ENCODE measurements at regions not wholly inside any gene's neighbourhood (a gene's known extent, or its start where the extent isn't known, plus 50 kb on each side); places are given as distances from the start of the nearest gene placed in this dataset.

DNA sequence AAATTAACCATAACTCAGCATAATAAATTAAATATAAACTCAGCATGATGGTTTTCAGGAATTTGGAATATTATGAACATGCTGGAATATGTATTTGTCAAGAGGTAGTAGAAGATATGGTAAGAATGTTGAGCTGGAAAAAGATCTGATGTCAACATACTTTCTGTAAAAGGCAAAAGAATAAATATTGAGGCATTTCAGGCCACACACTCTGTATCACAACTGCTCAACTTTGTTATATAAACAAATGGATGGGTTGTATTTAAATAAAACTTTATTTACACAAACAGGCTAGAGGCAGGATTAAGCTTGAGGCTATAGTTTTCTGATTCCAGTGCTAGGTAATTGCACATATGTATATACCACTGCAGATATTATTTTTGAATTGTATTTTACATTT lies 1409.4 kb downstream of the MRPL39 start:
- H3K4me3 ChIP-seq (ENCODE audit: low read length): no peak overlapping the region
- no peaks in the 10 kb centered on the region for H3K9me3 ChIP-seq (replicated peaks; ENCODE audit: low read length)
- H3K27me3 ChIP-seq (ENCODE audit: control insufficient read depth, insufficient read depth, low read length): no peaks in the 10 kb centered on the region
- no peak overlapping the region for H3K9ac ChIP-seq (ENCODE audit: low read depth, low read length)
- no peaks in the 10 kb centered on the region for H3K4me1 ChIP-seq (ENCODE audit: control insufficient read depth, insufficient read depth, low read length)
- H3K36me3 ChIP-seq (ENCODE audit: insufficient read depth, low read length): no peaks in the 10 kb centered on the region
- H3K4me2 ChIP-seq (ENCODE audit: low read length): no peak overlapping the region

DNA sequence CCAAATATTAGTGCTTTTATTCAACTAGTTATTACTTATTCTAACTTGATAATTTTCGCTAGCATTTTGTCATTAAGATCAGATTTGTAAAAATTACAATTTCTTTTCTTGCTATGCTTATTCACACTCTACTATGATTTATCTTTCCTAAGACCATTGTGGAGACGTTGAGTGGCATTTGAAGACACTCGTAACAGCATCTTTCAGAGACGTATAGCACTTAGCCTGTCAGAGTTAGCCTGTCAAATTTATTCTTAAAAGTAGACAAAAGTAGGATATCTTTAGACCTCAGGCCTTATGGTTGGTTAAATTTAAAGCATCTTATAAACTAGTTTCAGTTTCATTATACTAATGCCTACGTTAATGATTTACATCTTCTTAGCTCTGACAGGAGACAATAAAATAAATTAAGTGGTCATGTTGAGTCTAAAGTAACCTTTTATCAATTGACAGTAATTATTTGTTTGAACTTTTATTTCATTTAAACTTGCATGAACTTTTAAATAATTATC lies 1410.1 kb downstream of the MRPL39 start:
- H3K4me3 ChIP-seq (ENCODE audit: low read length): no peak overlapping the region
- H3K4me1 ChIP-seq (ENCODE audit: control insufficient read depth, insufficient read depth, low read length): no peaks in the 10 kb centered on the region
- no peak overlapping the region for H3K9ac ChIP-seq (ENCODE audit: low read depth, low read length)
- no peak overlapping the region for H3K4me2 ChIP-seq (ENCODE audit: low read length)
- H3K9me3 ChIP-seq (replicated peaks; ENCODE audit: low read length): no peaks in the 10 kb centered on the region
- no peaks in the 10 kb centered on the region for H3K27me3 ChIP-seq (ENCODE audit: control insufficient read depth, insufficient read depth, low read length)
- H3K36me3 ChIP-seq (ENCODE audit: insufficient read depth, low read length): no peaks in the 10 kb centered on the region

DNA sequence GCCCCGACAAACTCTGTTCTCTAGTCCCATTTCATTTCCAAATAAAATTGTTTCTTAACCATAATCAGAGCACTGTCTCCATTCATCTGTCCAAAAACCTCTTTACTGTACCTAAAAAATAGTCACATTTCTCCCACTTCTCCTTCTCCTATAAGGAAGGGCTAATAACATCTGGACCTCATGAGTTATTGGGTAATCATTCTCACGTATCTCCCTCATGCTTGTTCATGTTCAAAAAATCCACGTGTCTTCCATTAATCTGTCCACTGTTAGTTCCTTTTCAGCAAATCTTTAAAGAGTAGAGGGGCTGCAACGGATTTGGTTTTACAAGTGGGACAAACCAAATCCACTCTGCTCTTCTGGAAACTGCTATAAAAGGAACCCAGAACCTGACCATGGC lies 1418.8 kb downstream of the MRPL39 start:
- H3K4me1 ChIP-seq (ENCODE audit: control insufficient read depth, insufficient read depth, low read length): no peaks in the 10 kb centered on the region
- no peak overlapping the region for H3K9ac ChIP-seq (ENCODE audit: low read depth, low read length)
- H3K27me3 ChIP-seq (ENCODE audit: control insufficient read depth, insufficient read depth, low read length): no peaks in the 10 kb centered on the region
- no peak overlapping the region for H3K4me3 ChIP-seq (ENCODE audit: low read length)
- H3K4me2 ChIP-seq (ENCODE audit: low read length): no peak overlapping the region
- no peaks in the 10 kb centered on the region for H3K36me3 ChIP-seq (ENCODE audit: insufficient read depth, low read length)
- H3K9me3 ChIP-seq (replicated peaks; ENCODE audit: low read length): no peaks in the 10 kb centered on the region

DNA sequence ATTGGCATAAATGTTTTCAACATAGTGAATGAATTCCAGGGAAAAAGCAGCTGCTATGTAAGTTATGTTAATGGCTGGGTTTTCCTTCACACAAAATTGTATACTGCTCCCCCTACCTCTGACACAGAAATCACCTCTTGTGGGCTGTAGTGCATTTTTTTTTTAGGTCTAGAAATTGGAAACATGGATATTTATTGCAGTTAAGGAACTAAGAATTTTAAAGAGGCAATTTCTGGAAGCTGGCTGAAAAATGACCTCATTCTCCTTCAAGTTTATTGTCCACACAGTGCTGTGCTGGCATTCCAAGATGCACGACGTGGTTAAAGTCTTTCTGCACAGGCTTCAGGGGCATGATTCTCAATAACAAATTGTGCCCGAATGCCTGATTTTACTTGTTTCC lies 1424.2 kb downstream of the MRPL39 start:
- no peaks in the 10 kb centered on the region for H3K27me3 ChIP-seq (ENCODE audit: control insufficient read depth, insufficient read depth, low read length)
- H3K4me3 ChIP-seq (ENCODE audit: low read length): no peak overlapping the region
- H3K9ac ChIP-seq (ENCODE audit: low read depth, low read length): no peak overlapping the region

DNA sequence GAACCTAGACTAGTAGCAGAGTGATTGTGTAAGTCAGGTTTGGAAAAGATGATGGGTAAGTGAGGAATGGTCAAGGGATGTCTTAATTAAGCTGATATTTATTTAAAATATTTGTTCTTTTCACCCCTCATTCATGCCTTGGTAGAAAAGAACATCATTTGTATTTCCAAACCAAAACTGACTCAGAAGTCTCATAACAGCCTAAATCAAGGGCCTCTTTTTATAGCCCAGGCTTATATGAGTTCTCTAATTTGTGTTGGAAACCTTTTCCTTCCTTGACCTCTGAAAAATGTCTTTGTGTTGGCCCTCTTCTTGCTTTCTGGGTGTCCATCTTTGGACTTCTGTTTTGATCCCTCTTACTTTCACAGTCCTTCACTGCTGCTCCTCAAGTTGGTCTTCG lies 1428.2 kb downstream of the MRPL39 start:
- Histone ChIP-seq H3K36me3 (ENCODE audit: insufficient read depth, low read length) (no peaks in the 10 kb centered on the region), H3K9me3 (replicated peaks; ENCODE audit: low read length) (no peaks in the 10 kb centered on the region), H3K4me3 (ENCODE audit: low read length) (no peak overlapping the region), H3K4me2 (ENCODE audit: low read length) (no peak overlapping the region), H3K4me1 (ENCODE audit: control insufficient read depth, insufficient read depth, low read length) (no peaks in the 10 kb centered on the region), H3K9ac (ENCODE audit: low read depth, low read length) (no peak overlapping the region), H3K27me3 (ENCODE audit: control insufficient read depth, insufficient read depth, low read length) (no peaks in the 10 kb centered on the region)

More for the DNA sequence above, 1424.2 kb downstream of the MRPL39 start:
- no peaks in the 10 kb centered on the region for H3K9me3 ChIP-seq (replicated peaks; ENCODE audit: low read length)
- H3K36me3 ChIP-seq (ENCODE audit: insufficient read depth, low read length): no peaks in the 10 kb centered on the region
- H3K4me1 ChIP-seq (ENCODE audit: control insufficient read depth, insufficient read depth, low read length): no peaks in the 10 kb centered on the region
- H3K4me2 ChIP-seq (ENCODE audit: low read length): no peak overlapping the region

DNA sequence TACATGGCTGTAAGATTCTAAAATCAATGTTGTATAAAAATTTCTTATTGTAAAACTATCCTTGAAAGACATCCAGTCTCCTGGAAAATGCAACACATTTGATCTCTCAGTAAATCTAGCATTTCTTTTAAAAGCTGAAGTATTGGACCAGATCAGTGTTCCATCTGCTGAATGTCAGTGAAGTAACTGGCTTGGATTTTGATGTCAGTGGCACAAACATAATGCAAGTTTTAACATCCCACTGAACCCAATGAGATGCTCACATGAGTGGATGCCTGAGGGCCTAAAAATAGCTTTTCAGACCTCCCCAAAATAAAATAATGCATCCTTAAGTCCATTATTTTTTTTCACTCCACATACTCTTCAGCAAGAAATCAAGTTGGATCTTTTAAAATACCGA lies 1432.2 kb downstream of the MRPL39 start:
- Histone ChIP-seq H3K27me3 (ENCODE audit: control insufficient read depth, insufficient read depth, low read length) (no peaks in the 10 kb centered on the region), H3K4me3 (ENCODE audit: low read length) (no peak overlapping the region), H3K4me2 (ENCODE audit: low read length) (no peak overlapping the region), H3K9me3 (replicated peaks; ENCODE audit: low read length) (no peaks in the 10 kb centered on the region), H3K36me3 (ENCODE audit: insufficient read depth, low read length) (no peaks in the 10 kb centered on the region), H3K9ac (ENCODE audit: low read depth, low read length) (no peak overlapping the region), H3K4me1 (ENCODE audit: control insufficient read depth, insufficient read depth, low read length) (no peaks in the 10 kb centered on the region)

DNA sequence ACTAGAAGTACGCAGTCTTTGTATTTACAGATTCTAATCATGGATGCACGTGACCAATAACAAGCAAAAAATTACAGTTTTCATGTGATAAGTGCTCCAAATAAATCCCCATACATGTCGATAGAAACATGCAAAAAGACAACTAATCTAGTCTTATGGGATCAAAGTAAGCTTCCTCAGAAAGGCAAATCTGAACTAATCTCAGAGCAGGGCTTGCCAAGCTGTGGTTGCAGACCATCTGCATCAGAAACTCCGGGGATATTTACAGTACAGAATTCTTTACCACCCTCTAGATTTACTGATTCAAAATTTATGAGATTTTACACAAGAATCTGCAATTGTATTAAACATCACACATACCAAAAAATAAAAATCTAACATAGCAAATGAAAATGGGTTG lies 1435.5 kb downstream of the MRPL39 start:
- no peaks in the 10 kb centered on the region for H3K36me3 ChIP-seq (ENCODE audit: insufficient read depth, low read length)
- no peak overlapping the region for H3K4me2 ChIP-seq (ENCODE audit: low read length)
- no peak overlapping the region for H3K4me3 ChIP-seq (ENCODE audit: low read length)
- H3K27me3 ChIP-seq (ENCODE audit: control insufficient read depth, insufficient read depth, low read length): no peaks in the 10 kb centered on the region
- H3K4me1 ChIP-seq (ENCODE audit: control insufficient read depth, insufficient read depth, low read length): no peaks in the 10 kb centered on the region
- H3K9me3 ChIP-seq (replicated peaks; ENCODE audit: low read length): no peaks in the 10 kb centered on the region
- H3K9ac ChIP-seq (ENCODE audit: low read depth, low read length): no peak overlapping the region

DNA sequence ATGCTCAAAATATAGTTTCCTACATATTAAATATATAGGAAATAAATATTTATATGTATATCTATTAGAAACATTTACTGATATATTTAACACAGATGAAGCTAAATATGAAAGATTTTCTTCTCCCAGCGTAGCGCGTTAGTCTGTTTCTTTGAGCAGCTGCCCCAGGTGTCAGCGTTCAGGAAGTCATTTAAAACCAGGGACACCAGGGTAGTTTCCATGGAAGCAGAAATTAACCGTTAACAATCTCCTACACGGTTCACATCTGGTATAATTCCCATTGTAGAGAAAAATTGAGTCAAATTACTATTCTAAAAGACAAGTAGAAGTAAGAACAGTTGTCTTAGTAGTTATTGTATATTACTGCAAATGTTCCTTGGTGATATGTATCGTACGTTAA lies 1443.7 kb downstream of the MRPL39 start:
- Histone ChIP-seq H3K4me3 (ENCODE audit: low read length) (no peak overlapping the region), H3K4me2 (ENCODE audit: low read length) (no peak overlapping the region), H3K9me3 (replicated peaks; ENCODE audit: low read length) (no peaks in the 10 kb centered on the region), H3K36me3 (ENCODE audit: insufficient read depth, low read length) (no peaks in the 10 kb centered on the region), H3K27me3 (ENCODE audit: control insufficient read depth, insufficient read depth, low read length) (no peaks in the 10 kb centered on the region), H3K4me1 (ENCODE audit: control insufficient read depth, insufficient read depth, low read length) (no peaks in the 10 kb centered on the region), H3K9ac (ENCODE audit: low read depth, low read length) (no peak overlapping the region)

DNA sequence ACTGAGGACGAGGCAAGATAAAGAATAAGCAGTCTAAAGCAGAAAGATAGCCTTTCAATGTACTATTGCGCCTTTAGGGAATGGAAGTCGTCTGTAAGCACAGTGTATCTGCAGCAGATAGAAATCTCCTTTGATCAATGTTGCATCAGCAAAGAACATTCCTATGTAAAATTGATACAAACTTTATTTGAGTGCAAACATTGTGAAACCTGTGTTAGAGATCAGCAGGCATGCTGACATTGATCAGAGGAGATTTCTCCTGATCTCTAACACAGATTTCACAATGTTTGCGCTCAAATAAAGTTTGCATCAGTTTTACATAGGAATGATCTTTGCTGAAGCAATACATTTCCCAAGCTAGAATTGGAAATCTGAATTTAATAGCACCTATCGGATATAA lies 1446.8 kb downstream of the MRPL39 start:
- Histone ChIP-seq H3K4me3 (ENCODE audit: low read length) (no peak overlapping the region), H3K4me1 (ENCODE audit: control insufficient read depth, insufficient read depth, low read length) (no peaks in the 10 kb centered on the region), H3K27me3 (ENCODE audit: control insufficient read depth, insufficient read depth, low read length) (no peaks in the 10 kb centered on the region), H3K9me3 (replicated peaks; ENCODE audit: low read length) (no peaks in the 10 kb centered on the region), H3K36me3 (ENCODE audit: insufficient read depth, low read length) (no peaks in the 10 kb centered on the region), H3K4me2 (ENCODE audit: low read length) (no peak overlapping the region), H3K9ac (ENCODE audit: low read depth, low read length) (no peak overlapping the region)

DNA sequence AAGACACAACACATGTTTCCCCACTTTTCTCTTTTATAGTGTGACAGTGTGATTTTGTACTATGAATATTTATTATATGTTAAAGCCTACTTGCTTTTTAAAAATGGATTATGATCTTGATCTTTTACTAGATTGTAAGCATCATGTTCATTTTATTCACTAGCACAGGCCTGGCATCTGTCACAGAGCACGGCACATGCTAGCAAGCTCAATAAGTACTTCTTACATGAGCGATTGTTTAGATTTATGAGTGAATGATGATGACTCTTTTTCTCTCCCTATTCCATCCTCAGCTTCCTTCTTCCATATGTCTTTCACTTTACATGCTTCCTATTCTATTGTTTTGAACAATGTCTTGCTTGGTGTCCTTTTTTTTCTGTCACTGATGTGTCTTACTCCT lies 1454.1 kb downstream of the MRPL39 start:
- Histone ChIP-seq H3K27me3 (ENCODE audit: control insufficient read depth, insufficient read depth, low read length) (no peaks in the 10 kb centered on the region), H3K36me3 (ENCODE audit: insufficient read depth, low read length) (no peaks in the 10 kb centered on the region), H3K9me3 (replicated peaks; ENCODE audit: low read length) (no peaks in the 10 kb centered on the region), H3K4me3 (ENCODE audit: low read length) (no peak overlapping the region), H3K4me1 (ENCODE audit: control insufficient read depth, insufficient read depth, low read length) (no peaks in the 10 kb centered on the region), H3K9ac (ENCODE audit: low read depth, low read length) (no peak overlapping the region), H3K4me2 (ENCODE audit: low read length) (no peak overlapping the region)

DNA sequence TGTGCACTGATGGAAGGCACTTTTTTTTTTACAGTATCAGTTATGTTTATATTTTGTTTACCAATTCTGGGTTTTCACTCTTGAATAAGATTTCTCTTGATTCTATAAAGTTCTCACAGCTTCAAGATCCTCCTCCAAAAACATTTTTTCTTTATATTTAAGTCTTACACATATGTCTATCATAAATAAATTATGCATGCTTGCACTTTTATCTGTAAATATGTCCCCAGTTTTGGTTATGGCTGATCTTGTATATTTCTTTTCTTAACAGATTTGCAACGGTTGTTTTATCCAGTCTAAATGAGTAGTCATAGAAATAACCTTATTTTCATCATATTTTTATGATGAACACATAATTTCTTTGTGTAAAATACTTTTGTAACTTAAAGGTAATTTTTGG lies 1456.5 kb downstream of the MRPL39 start:
- Histone ChIP-seq H3K9me3 (replicated peaks; ENCODE audit: low read length) (no peaks in the 10 kb centered on the region), H3K4me3 (ENCODE audit: low read length) (no peak overlapping the region), H3K4me2 (ENCODE audit: low read length) (no peak overlapping the region), H3K4me1 (ENCODE audit: control insufficient read depth, insufficient read depth, low read length) (no peaks in the 10 kb centered on the region), H3K9ac (ENCODE audit: low read depth, low read length) (no peak overlapping the region), H3K27me3 (ENCODE audit: control insufficient read depth, insufficient read depth, low read length) (no peaks in the 10 kb centered on the region), H3K36me3 (ENCODE audit: insufficient read depth, low read length) (no peaks in the 10 kb centered on the region)

DNA sequence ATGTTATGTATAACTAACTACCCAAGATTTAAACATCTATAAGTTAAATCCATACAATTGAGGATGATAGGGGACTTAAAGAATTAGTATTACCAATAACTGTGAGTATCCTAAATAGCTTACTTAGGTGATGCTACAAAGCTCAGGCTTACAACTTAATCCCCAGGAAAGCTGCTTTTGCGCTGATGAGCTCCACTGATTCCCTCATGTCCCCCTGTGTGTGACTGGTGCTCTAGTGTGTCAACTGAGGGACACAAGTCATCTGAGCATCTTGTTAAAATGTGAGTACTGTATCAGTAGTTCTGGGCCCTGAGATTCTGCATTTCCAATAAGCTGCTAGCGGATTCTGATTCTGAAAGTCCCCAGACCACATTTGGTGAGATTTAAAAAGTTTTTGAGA lies 1458.8 kb downstream of the MRPL39 start:
- no peak overlapping the region for H3K4me2 ChIP-seq (ENCODE audit: low read length)
- H3K36me3 ChIP-seq (ENCODE audit: insufficient read depth, low read length): no peaks in the 10 kb centered on the region
- H3K4me3 ChIP-seq (ENCODE audit: low read length): no peak overlapping the region
- H3K4me1 ChIP-seq (ENCODE audit: control insufficient read depth, insufficient read depth, low read length): no peaks in the 10 kb centered on the region
- H3K9ac ChIP-seq (ENCODE audit: low read depth, low read length): no peak overlapping the region
- no peaks in the 10 kb centered on the region for H3K27me3 ChIP-seq (ENCODE audit: control insufficient read depth, insufficient read depth, low read length)
- H3K9me3 ChIP-seq (replicated peaks; ENCODE audit: low read length): no peaks in the 10 kb centered on the region
